ENCODE measurements at regions not wholly inside any gene's neighbourhood (a gene's known extent, or its start where the extent isn't known, plus 50 kb on each side); places are given as distances from the start of the nearest gene placed in this dataset.

DNA sequence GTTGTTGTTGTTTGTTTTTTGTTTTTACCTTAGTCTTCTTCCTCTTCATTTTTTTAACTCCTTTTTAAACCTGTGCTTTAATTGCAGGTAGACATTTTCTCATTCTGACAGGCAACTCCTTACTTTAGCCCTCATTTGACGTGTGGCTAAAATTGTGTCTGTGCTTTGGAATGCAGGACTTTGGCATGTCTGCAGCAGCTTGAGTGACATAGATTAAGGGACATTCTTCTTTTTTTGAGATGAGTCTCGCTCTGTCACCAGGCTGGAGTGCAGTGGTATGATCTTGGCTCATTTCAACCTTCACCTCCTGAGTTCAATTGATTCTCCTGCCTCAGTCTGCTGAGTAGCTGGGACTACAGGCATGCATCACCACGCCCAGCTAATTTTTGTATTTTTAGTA, 100.8 kb downstream of the FAT3 start:
- TF ChIP-seq CTCF (IDR thresholded peaks at IDR 0.05) (no peak), POLR2A (IDR thresholded peaks at IDR 0.05) (no peak), EP300 (IDR thresholded peaks at IDR 0.05) (no peak)
